CD4-positive, alpha-beta T cell treated with Interleukin-12 subunit alpha and Interleukin-12 subunit beta, for 1 hour (primary cell): ENCODE measurements at regions not wholly inside any gene's neighbourhood (a gene's known extent, or its start where the extent isn't known, plus 50 kb on each side); places are given as distances from the start of the nearest gene placed in this dataset.

Source experiments
- DNase-seq: peaks from one replicate; pipeline ENCODE4 v3.0.0-alpha.2; 2020

- no peak for DNase-seq
These were observed 145.2 kb upstream of the WSCD2 start for GRCh38 chr12:107983756-107984472.

GRCh38 chr12:107984973-107985372 is 144.1 kb upstream of the WSCD2 start:
- DNase-seq: no peak

DNA sequence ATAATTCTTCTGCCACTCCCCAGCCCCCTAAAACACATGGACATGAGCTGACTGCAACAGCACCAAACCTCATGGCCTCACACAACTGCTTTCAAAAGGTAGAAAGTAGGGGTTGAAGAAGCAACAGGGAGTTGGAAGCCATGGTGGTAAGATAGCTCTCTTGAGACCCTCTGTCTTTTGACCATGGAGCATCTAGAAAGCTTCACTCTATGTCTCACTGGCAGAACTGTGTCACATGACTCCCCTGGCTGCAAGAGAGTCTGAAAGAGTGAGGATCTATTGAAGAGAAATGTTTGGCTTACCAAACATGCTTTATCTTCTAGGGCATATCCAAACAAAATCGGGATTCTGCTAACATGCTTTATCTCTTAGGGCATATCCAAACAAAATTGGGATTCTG is 142.9 kb upstream of the WSCD2 start:
- no peak for DNase-seq

DNA sequence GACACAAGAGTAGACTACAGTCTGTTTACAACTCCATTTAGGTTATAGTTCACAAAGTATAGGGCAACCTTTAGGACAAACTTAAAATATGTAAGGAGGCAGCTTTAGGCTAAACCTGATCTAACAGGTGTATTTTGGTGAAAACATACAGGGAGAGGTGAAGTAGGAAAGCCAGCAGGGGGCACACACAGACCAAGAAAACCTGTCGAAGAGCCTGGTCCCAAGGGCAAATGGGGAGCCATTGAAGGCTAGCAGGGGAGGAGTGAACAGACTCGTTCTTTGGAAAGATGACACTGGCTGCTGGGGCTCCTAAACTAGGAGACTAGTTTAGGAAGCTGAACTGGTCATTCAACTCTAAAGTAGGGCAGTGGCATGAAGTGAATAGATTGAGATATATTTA is 138.8 kb upstream of the WSCD2 start:
- DNase-seq: peak; percentile 45

DNA sequence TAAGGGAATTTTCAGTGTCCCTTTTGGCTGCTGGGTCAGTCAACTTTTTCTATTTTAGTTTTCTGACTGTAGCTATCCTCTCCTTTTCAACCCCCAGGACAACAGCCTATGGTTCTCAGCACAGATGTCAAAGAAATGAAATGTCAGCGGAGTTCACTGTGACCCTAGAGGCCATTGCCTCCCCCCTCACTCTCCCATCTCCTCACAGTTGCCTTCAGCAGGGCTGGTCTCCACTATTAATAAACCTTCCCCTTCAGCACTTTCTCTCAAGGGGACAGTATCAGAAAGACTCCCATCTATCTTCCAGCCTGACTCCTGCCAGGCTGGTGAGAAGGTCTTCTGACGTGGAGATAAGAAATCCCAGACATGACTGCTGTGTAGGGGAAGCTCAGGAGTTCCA is 137.1 kb upstream of the WSCD2 start:
- no peak for DNase-seq

DNA sequence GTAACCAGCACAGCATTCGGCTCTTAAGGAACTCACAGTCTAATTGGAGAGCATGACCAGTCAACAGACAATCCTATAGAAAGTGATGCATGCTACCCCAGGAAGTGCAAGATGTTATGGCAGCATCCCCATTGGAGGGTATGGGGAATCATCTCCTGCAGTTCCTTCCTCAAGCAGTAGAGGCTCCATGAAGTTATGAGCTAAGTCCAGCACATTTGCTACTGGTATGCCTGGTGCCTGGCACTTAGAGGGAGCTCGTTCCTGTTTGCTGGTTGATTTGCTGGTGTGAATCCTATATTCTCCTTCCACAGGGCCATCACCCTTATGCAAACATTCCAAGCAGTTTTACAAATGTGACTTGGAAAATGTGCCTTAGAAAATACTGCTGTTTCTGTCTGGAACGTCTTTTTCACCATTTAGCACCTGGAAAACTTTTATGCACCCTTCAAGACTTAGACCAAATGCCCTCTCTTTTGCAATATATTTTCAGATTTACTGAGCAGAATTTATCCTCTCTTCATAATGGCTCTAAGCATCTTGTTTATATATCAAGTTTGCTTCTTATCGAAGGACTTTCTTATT is 136.1 kb upstream of the WSCD2 start:
- peak; percentile 1 for DNase-seq

DNA sequence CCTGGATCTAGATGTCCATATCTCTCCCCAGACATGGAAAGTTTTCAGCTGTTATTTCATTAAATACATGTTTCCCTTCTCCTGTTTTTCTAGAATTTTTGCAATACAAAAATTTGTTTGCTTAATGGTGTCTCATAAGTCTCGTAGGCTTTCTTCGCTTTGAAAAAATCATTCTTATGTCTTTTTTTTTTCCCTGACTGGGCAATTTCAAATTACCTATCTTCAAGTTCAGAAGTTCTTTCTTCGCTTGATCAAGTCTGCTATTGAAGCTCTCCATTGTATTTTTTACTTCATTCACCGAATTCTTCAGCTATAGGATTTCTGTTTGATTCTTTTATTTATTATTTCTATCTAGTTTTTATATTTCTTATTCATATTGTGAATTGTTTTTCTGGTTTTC is 130.2 kb upstream of the WSCD2 start:
- DNase-seq: no peak

DNA sequence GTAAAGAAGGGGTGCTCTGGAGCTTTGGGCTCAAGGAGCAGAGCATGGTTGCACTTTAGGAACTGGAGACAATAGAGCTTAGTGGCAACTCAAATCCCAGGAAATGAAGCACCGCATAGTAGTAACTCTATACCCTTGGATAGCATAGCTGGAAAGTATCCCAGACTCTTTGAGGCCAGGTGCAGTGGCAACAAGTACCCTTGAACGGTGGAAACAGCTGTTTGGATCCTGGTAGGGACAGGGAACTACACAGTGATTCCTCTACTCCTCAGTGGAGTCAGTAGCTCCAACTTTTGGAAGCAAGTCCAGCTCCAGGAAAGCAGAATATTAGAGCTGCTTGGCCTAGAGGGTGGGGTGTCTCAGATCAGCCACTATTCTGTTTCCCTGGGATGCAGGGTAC is 129.0 kb upstream of the WSCD2 start:
- no peak for DNase-seq

- DNase-seq: no peak
These were observed 124.8 kb upstream of the WSCD2 start for GRCh38 chr12:108004319-108004718.

GRCh38 chr12:108008163-108008905 is 120.8 kb upstream of the WSCD2 start:
- no peak for DNase-seq

- no peak for DNase-seq
These were observed 119.5 kb upstream of the WSCD2 start for GRCh38 chr12:108009442-108010070.

GRCh38 chr12:108016022-108016564 is 113.0 kb upstream of the WSCD2 start:
- DNase-seq: no peak

- no peak for DNase-seq
These were observed 111.5 kb upstream of the WSCD2 start for GRCh38 chr12:108017472-108018057.

GRCh38 chr12:108019862-108020261 is 109.2 kb upstream of the WSCD2 start:
- DNase-seq: no peak

GRCh38 chr12:108021141-108021540 is 107.9 kb upstream of the WSCD2 start:
- no peak for DNase-seq

- no peak for DNase-seq
These were observed 107.1 kb upstream of the WSCD2 start for GRCh38 chr12:108021949-108022522.

GRCh38 chr12:108029051-108029835 is 99.8 kb upstream of the WSCD2 start:
- no peak for DNase-seq

DNA sequence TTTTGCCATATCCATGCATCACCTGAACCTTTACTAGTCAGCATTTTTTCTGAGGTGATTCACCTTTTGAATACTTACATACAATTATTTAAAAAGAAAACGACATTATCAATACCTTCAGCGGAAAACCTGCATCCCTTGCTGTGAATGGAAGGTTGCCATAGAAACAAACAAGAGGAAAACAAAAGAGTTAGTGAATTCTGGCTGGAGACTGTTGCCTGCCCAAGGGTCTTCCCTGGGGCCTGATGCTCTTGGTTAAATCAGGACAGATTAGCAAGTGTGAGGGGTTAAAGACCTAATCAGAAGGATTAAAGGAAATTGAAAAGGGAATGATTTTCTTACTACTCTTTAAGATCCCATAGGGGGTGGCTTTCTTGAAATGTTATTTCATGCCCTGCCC is 96.0 kb upstream of the WSCD2 start:
- no peak for DNase-seq

- DNase-seq: no peak
These were observed 93.7 kb upstream of the WSCD2 start for GRCh38 chr12:108035372-108035771.

GRCh38 chr12:108037960-108038359 is 91.1 kb upstream of the WSCD2 start:
- DNase-seq: no peak

GRCh38 chr12:108039794-108040193 is 89.3 kb upstream of the WSCD2 start:
- no peak for DNase-seq

- DNase-seq: no peak
These were observed 88.1 kb upstream of the WSCD2 start for GRCh38 chr12:108040947-108041346.
